ENCODE measurements at regions not wholly inside any gene's neighbourhood (a gene's known extent, or its start where the extent isn't known, plus 50 kb on each side); places are given as distances from the start of the nearest gene placed in this dataset.

DNA sequence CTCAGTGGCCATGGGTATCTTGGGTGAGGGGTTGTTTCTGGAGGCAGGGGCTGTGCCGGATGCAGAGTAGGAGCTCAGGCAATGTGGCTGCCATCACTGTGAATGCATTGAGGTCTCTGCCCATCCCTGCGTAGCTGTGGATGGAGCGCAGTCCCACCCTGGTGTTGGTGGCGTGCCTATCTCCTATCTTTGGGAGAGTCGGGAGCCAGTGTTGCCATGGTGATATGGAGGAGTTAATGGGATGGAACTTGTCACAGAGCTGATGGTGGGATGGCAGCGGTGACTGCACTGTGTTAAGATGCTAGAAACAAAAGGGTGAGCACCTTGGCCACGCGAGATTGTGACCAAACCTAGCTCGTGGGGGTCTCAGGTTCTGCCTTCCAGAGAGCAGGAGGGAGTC is 197.3 kb downstream of the MELK start:
- no peak for TF ChIP-seq CREB1 (CRISPR knock-in tag; IDR thresholded peaks at IDR 0.05; ENCODE audit: low read depth)
- TF ChIP-seq, protein P1, sequence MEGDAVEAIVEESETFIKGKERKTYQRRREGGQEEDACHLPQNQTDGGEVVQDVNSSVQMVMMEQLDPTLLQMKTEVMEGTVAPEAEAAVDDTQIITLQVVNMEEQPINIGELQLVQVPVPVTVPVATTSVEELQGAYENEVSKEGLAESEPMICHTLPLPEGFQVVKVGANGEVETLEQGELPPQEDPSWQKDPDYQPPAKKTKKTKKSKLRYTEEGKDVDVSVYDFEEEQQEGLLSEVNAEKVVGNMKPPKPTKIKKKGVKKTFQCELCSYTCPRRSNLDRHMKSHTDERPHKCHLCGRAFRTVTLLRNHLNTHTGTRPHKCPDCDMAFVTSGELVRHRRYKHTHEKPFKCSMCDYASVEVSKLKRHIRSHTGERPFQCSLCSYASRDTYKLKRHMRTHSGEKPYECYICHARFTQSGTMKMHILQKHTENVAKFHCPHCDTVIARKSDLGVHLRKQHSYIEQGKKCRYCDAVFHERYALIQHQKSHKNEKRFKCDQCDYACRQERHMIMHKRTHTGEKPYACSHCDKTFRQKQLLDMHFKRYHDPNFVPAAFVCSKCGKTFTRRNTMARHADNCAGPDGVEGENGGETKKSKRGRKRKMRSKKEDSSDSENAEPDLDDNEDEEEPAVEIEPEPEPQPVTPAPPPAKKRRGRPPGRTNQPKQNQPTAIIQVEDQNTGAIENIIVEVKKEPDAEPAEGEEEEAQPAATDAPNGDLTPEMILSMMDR (conservative IDR thresholded peaks at IDR 0.05; ENCODE audit: low read depth in 2 of 2), result no peak
- no peak for TF ChIP-seq EZH2phosphoT487 (IDR thresholded peaks at IDR 0.05; ENCODE audit: unreplicated experiment)
- TF ChIP-seq, protein P2, sequence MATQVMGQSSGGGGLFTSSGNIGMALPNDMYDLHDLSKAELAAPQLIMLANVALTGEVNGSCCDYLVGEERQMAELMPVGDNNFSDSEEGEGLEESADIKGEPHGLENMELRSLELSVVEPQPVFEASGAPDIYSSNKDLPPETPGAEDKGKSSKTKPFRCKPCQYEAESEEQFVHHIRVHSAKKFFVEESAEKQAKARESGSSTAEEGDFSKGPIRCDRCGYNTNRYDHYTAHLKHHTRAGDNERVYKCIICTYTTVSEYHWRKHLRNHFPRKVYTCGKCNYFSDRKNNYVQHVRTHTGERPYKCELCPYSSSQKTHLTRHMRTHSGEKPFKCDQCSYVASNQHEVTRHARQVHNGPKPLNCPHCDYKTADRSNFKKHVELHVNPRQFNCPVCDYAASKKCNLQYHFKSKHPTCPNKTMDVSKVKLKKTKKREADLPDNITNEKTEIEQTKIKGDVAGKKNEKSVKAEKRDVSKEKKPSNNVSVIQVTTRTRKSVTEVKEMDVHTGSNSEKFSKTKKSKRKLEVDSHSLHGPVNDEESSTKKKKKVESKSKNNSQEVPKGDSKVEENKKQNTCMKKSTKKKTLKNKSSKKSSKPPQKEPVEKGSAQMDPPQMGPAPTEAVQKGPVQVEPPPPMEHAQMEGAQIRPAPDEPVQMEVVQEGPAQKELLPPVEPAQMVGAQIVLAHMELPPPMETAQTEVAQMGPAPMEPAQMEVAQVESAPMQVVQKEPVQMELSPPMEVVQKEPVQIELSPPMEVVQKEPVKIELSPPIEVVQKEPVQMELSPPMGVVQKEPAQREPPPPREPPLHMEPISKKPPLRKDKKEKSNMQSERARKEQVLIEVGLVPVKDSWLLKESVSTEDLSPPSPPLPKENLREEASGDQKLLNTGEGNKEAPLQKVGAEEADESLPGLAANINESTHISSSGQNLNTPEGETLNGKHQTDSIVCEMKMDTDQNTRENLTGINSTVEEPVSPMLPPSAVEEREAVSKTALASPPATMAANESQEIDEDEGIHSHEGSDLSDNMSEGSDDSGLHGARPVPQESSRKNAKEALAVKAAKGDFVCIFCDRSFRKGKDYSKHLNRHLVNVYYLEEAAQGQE (IDR thresholded peaks at IDR 0.05; ENCODE audit: unreplicated experiment), result no peak

Data from GM23338 (cell line).